A673 (cell line): ENCODE measurements at regions not wholly inside any gene's neighbourhood (a gene's known extent, or its start where the extent isn't known, plus 50 kb on each side); places are given as distances from the start of the nearest gene placed in this dataset.

Source experiments
- BruUV-seq: library from RNA; stranded (reverse); fragments of 400-500 nt; replicated peaks from 2 replicates; lab custom pipeline; 2021; lab: Mats Ljungman, UMichigan
- CTCF ChIA-PET: fragments of 300-600 bp; sonication (Branson Sonifier 250); formaldehyde crosslinking; loops from one replicate; lab custom pipeline; 2022; ENCODE audit warnings: antibody characterized with exemption; lab: Charles Lee
- POLR2A ChIA-PET: fragments of 300-600 bp; sonication (Branson Sonifier 250); formaldehyde crosslinking; loops from one replicate; lab custom pipeline; 2022; ENCODE audit warnings: antibody characterized with exemption; ENCODE audit not compliant: low non-redundant PET; lab: Charles Lee
- DNase-seq: peaks from one replicate; pipeline ENCODE4 v3.0.0-alpha.2; 2015; ENCODE audit warnings: low spot score
- H3K27ac ChIP-seq: fragments of 200-600 bp; sonication (generic); 2 replicates; pipeline ENCODE4 v1.5.1; 2016; ENCODE audit warnings: mixed run types, low read depth, mild to moderate bottlenecking, mixed read lengths, antibody characterized with exemption, low read length; ENCODE audit not compliant: poor library complexity, severe bottlenecking
- H3K27me3 ChIP-seq: fragments of 200-600 bp; sonication (generic); replicated peaks from 2 replicates; pipeline ENCODE4 v1.6.1; 2017; ENCODE audit warnings: mixed run types, low read depth, mild to moderate bottlenecking, mixed read lengths, antibody characterized with exemption, low read length; ENCODE audit not compliant: insufficient read depth, poor library complexity
- H3K36me3 ChIP-seq: fragments of 200-600 bp; sonication (generic); 2 replicates; pipeline ENCODE4 v1.6.1; 2016; ENCODE audit warnings: mixed run types, mild to moderate bottlenecking, mixed read lengths, antibody characterized with exemption, low read length; ENCODE audit not compliant: insufficient read depth, poor library complexity, severe bottlenecking
- H3K4me1 ChIP-seq: fragments of 200-600 bp; sonication (generic); 2 replicates; pipeline ENCODE4 v1.6.1; 2017; ENCODE audit warnings: mixed run types, mild to moderate bottlenecking, mixed read lengths, antibody characterized with exemption, low read length; ENCODE audit not compliant: insufficient read depth, poor library complexity, severe bottlenecking
- H3K4me3 ChIP-seq: fragments of 200-600 bp; sonication (generic); 2 replicates; pipeline ENCODE4 v1.5.1; 2016; ENCODE audit warnings: low read depth, mixed run types, mild to moderate bottlenecking, mixed read lengths, low read length; ENCODE audit not compliant: poor library complexity, severe bottlenecking
- H3K9me3 ChIP-seq: fragments of 200-600 bp; sonication (generic); 2 replicates; pipeline ENCODE4 v1.6.1; 2016; ENCODE audit warnings: mixed run types, low read depth, mild to moderate bottlenecking, mixed read lengths, antibody characterized with exemption, low read length; ENCODE audit not compliant: poor library complexity, severe bottlenecking
- CTCF ChIP-seq: fragments of 300-800, 200-600 bp; sonication (generic); conservative IDR thresholded peaks from 2 replicates; pipeline ENCODE4 v1.5.1; 2017; ENCODE audit warnings: low read depth, mild to moderate bottlenecking, antibody characterized with exemption, low read length, moderate library complexity, mixed read lengths
- EZH2 ChIP-seq: fragments of 200-600 bp; sonication (generic); IDR thresholded peaks from 2 replicates; pipeline ENCODE4 v1.6.1; 2017; ENCODE audit warnings: borderline replicate concordance, low read depth, mild to moderate bottlenecking, mixed read lengths, antibody characterized with exemption, low read length; ENCODE audit not compliant: poor library complexity, severe bottlenecking
- intact Hi-C: fragments of 100-400 bp; cut with micrococcal nuclease; formaldehyde crosslinking; loops from one replicate; pipeline ENCODE4 v1.10.0; 2022; ENCODE audit not compliant: unreplicated experiment

- peak; percentile 12 for DNase-seq
- peaks cover 8% of the 10 kb centered on the region for H3K27me3 ChIP-seq
- no peaks in the 10 kb centered on the region for H3K9me3 ChIP-seq
- H3K4me3 ChIP-seq, result no peak overlapping the region
- ChIA-PET CTCF (interaction anchor here (1.2 kb wide), 1 partner anchor 155 kb away, joined by 3 read pairs; no protein-coding TSS in a partner anchor), POLR2A (no interaction called here)
- H3K27ac ChIP-seq, result no peak overlapping the region
- H3K36me3 ChIP-seq, result no peaks in the 10 kb centered on the region
- TF ChIP-seq CTCF (no peak), EZH2 (no peak)
- BruUV-seq, result no TSS peak
- intact Hi-C loops, result no loop called here
- H3K4me1 ChIP-seq, result peaks cover 4% of the 10 kb centered on the region
Measured at GRCh38 chr3:117842086-117842485, 1132.5 kb downstream of the TUSC7 start.

GRCh38 chr3:117843356-117843755, 1133.8 kb downstream of the TUSC7 start:
- DNase-seq, result no peak
- ChIA-PET POLR2A (interaction anchor here (0.6 kb wide), 1 partner anchor 18 kb away, joined by 3 read pairs; no protein-coding TSS in a partner anchor), CTCF (no interaction called here)
- TF ChIP-seq CTCF, result no peak
- TF ChIP-seq EZH2, result no peak
- intact Hi-C loops, result no loop called here
- BruUV-seq, result no TSS peak
- Histone ChIP-seq H3K4me3 (no peak overlapping the region), H3K27me3 (peaks cover 16% of the 10 kb centered on the region), H3K27ac (no peak overlapping the region), H3K9me3 (no peaks in the 10 kb centered on the region), H3K36me3 (no peaks in the 10 kb centered on the region), H3K4me1 (peaks cover 4% of the 10 kb centered on the region)

- ChIA-PET POLR2A (no interaction called here), CTCF (no interaction called here)
- peaks cover 4% of the 10 kb centered on the region for H3K4me1 ChIP-seq
Measured at GRCh38 chr3:117844676-117845075, 1135.1 kb downstream of the TUSC7 start.

More at GRCh38 chr3:117844676-117845075, 1135.1 kb downstream of the TUSC7 start:
- no peak overlapping the region for H3K27ac ChIP-seq
- H3K4me3 ChIP-seq, result no peak overlapping the region
- no peaks in the 10 kb centered on the region for H3K36me3 ChIP-seq
- H3K9me3 ChIP-seq, result no peaks in the 10 kb centered on the region
- no TSS peak for BruUV-seq
- TF ChIP-seq CTCF (no peak), EZH2 (no peak)
- peaks cover 16% of the 10 kb centered on the region for H3K27me3 ChIP-seq
- intact Hi-C loops, result no loop called here
- no peak for DNase-seq
